Testis (tissue), 2 donors: ENCODE measurements at regions not wholly inside any gene's neighbourhood (a gene's known extent, or its start where the extent isn't known, plus 50 kb on each side); places are given as distances from the start of the nearest gene placed in this dataset.

Source experiments
- DNase-seq: peaks from one replicate; pipeline ENCODE4 v3.0.0-alpha.2; 2019
- H3K27ac ChIP-seq, 2 donors: fragments of 200-600 bp; sonication (generic); one replicate each; pipeline ENCODE4 v1.5.1; 2019
- H3K27me3 ChIP-seq: fragments of 200-600 bp; sonication (generic); one replicate; pipeline ENCODE4 v1.5.1; 2019
- H3K36me3 ChIP-seq: fragments of 200-600 bp; sonication (generic); one replicate; pipeline ENCODE4 v1.5.1; 2017; ENCODE audit warnings: low read depth; ENCODE audit errors: missing control alignments
- H3K4me1 ChIP-seq: fragments of 200-600 bp; sonication (generic); one replicate; pipeline ENCODE4 v1.5.1; 2019
- H3K4me3 ChIP-seq, 2 donors: fragments of 200-600 bp; sonication (generic); one replicate each; pipeline ENCODE4 v1.5.1; 2017 to 2019
- H3K9me3 ChIP-seq: fragments of 200-600 bp; sonication (generic); one replicate; pipeline ENCODE4 v1.5.1; 2017
- CTCF ChIP-seq, 3 experiments: fragments of 450-650 bp in 2 of 3; fragments of 200-600 bp in 1 of 3; sonication (generic) in 1 of 3; IDR thresholded peaks; one replicate each; pipeline ENCODE4 v1.5.1; 2016 to 2019; ENCODE audit warnings: antibody characterized with exemption in 3 of 3, mild to moderate bottlenecking in 2 of 3, moderate library complexity in 1 of 3
- POLR2A ChIP-seq: fragments of 450-650 bp; IDR thresholded peaks from one replicate; pipeline ENCODE4 v1.6.1; 2017; ENCODE audit warnings: antibody characterized with exemption, mild to moderate bottlenecking, moderate library complexity
- WGBS, 2 donors: methylation state at CpG; one replicate each; pipeline ENCODE4 v1.1.5; 2018; 5-methylcytosine and 5-hydroxymethylcytosine counted together
- intact Hi-C: fragments of 100-400 bp; cut with DNase I; formaldehyde crosslinking; loops from one replicate; pipeline ENCODE4 v1.15.1; 2023; ENCODE audit warnings: low total_unique reads

GRCh38 chr13:65894049-65894448, 1336.1 kb downstream of the PCDH9 start:
- Histone ChIP-seq H3K4me3 (no peak overlapping the region), H3K9me3 (no peaks in the 10 kb centered on the region), H3K4me1 (no peaks in the 10 kb centered on the region), H3K27me3 (no peaks in the 10 kb centered on the region), H3K27ac (no peak overlapping the region), H3K36me3 (no peaks in the 10 kb centered on the region)
- TF ChIP-seq POLR2A (no peak), CTCF (IDR thresholded peaks at IDR 0.05) (no peak)
- intact Hi-C loops: no loop called here
- WGBS, 2 donors: 93 to 95% methylated on average over 2 of the region's 2 CpGs
- DNase-seq: no peak

- no peak for TF ChIP-seq POLR2A
- no peak for TF ChIP-seq CTCF (IDR thresholded peaks at IDR 0.05)
- no peak overlapping the region for H3K4me3 ChIP-seq
- no peaks in the 10 kb centered on the region for H3K27me3 ChIP-seq
- H3K36me3 ChIP-seq: no peaks in the 10 kb centered on the region
- DNase-seq: no peak
- H3K4me1 ChIP-seq: no peaks in the 10 kb centered on the region
- no peaks in the 10 kb centered on the region for H3K9me3 ChIP-seq
- intact Hi-C loops: no loop called here
- H3K27ac ChIP-seq: no peak overlapping the region
Measured at GRCh38 chr13:65892859-65893258, 1337.3 kb downstream of the PCDH9 start.

GRCh38 chr13:65889368-65889767, 1340.8 kb downstream of the PCDH9 start:
- intact Hi-C loops: no loop called here
- Histone ChIP-seq H3K27ac (no peak overlapping the region), H3K4me1 (no peaks in the 10 kb centered on the region), H3K27me3 (no peaks in the 10 kb centered on the region), H3K4me3 (no peak overlapping the region), H3K36me3 (no peaks in the 10 kb centered on the region), H3K9me3 (no peaks in the 10 kb centered on the region)
- no peak for DNase-seq
- TF ChIP-seq CTCF (IDR thresholded peaks at IDR 0.05): no peak
- no peak for TF ChIP-seq POLR2A
- 92 to 93% methylated on average over 5 of the region's 5 CpGs for WGBS, 2 donors

GRCh38 chr13:65882810-65883209, 1347.3 kb downstream of the PCDH9 start:
- no peak for TF ChIP-seq POLR2A
- TF ChIP-seq CTCF (IDR thresholded peaks at IDR 0.05): no peak
- no peaks in the 10 kb centered on the region for H3K27me3 ChIP-seq
- intact Hi-C loops: no loop called here
- no peak overlapping the region for H3K27ac ChIP-seq
- WGBS, 2 donors: 81 to 85% methylated on average over 4 of the region's 4 CpGs
- H3K36me3 ChIP-seq: no peaks in the 10 kb centered on the region
- no peak overlapping the region for H3K4me3 ChIP-seq
- no peak for DNase-seq
- H3K4me1 ChIP-seq: no peaks in the 10 kb centered on the region
- H3K9me3 ChIP-seq: no peaks in the 10 kb centered on the region

- Histone ChIP-seq H3K36me3 (no peaks in the 10 kb centered on the region), H3K4me3 (no peak overlapping the region), H3K27ac (no peak overlapping the region), H3K9me3 (no peaks in the 10 kb centered on the region), H3K4me1 (no peaks in the 10 kb centered on the region), H3K27me3 (no peaks in the 10 kb centered on the region)
- intact Hi-C loops: no loop called here
- WGBS, 2 donors: 92 to 93% methylated on average over 3 of the region's 3 CpGs
- DNase-seq: no peak
- TF ChIP-seq POLR2A (no peak), CTCF (IDR thresholded peaks at IDR 0.05) (no peak)
Measured at GRCh38 chr13:65881561-65882155, 1348.5 kb downstream of the PCDH9 start.
